IMR-90 (cell line): ENCODE measurements at regions not wholly inside any gene's neighbourhood (a gene's known extent, or its start where the extent isn't known, plus 50 kb on each side); places are given as distances from the start of the nearest gene placed in this dataset.

ENCODE experiments used
- ATAC-seq: fragments of 200-7000 bp; cut with Tn5 transposase; 2 replicates; pipeline ENCODE4 v1.9.1; 2020; ENCODE audit warnings: low read depth, mild to moderate bottlenecking, moderate library complexity
- BruUV-seq: library from RNA; stranded (reverse); fragments of 400-500 nt; replicated peaks from 2 replicates; lab custom pipeline; 2021; lab: Mats Ljungman, UMichigan
- CTCF ChIA-PET: fragments of 300-600 bp; formaldehyde crosslinking; extraction: SDS; loops from one replicate; lab custom pipeline; 2021; ENCODE audit warnings: antibody characterized with exemption; lab: Yijun Ruan, JAX
- POLR2A ChIA-PET: fragments of 300-600 bp; sonication (Branson Sonifier 250); formaldehyde crosslinking; loops from one replicate; lab custom pipeline; 2022; ENCODE audit warnings: antibody characterized with exemption; ENCODE audit not compliant: unreplicated experiment; lab: Charles Lee
- DNase-seq: peaks from one replicate; pipeline ENCODE4 v3.0.0; 2013
- H2AFZ ChIP-seq: replicated peaks from 2 replicates; pipeline ENCODE3; 2013; ENCODE audit warnings: low read length, mild to moderate bottlenecking; ENCODE audit not compliant: poor library complexity
- H2AK5ac ChIP-seq: 2 replicates; pipeline ENCODE4 v1.6.1; 2013; ENCODE audit warnings: low read depth, low read length, inconsistent platforms
- H2AK9ac ChIP-seq: replicated peaks from 2 replicates; pipeline ENCODE3; 2013; ENCODE audit warnings: mild to moderate bottlenecking, low read depth, low read length, moderate library complexity; ENCODE audit not compliant: poor library complexity
- H2BK120ac ChIP-seq: 2 replicates; pipeline ENCODE4 v1.6.1; 2013; ENCODE audit warnings: low read depth, low read length, inconsistent platforms
- H2BK15ac ChIP-seq: 3 replicates; pipeline ENCODE4 v1.6.1; 2013; ENCODE audit warnings: low read depth, low read length, inconsistent platforms
- H2BK20ac ChIP-seq: 2 replicates; pipeline ENCODE4 v1.6.1; 2013; ENCODE audit warnings: low read depth, mild to moderate bottlenecking, inconsistent platforms, low read length, moderate library complexity
- H2BK5ac ChIP-seq: 2 replicates; pipeline ENCODE4 v1.6.1; 2013; ENCODE audit warnings: mild to moderate bottlenecking, low read depth, low read length, inconsistent platforms; ENCODE audit not compliant: poor library complexity, severe bottlenecking
- H3K14ac ChIP-seq: replicated peaks from 2 replicates; pipeline ENCODE4 v1.6.1; 2013; ENCODE audit warnings: low read depth, low read length, inconsistent platforms
- H3K18ac ChIP-seq: 2 replicates; pipeline ENCODE4 v1.6.1; 2013; ENCODE audit warnings: low read depth, low read length, control low read depth
- H3K23ac ChIP-seq: 2 replicates; pipeline ENCODE4 v1.6.1; 2013; ENCODE audit warnings: low read depth, low read length, inconsistent platforms
- H3K27ac ChIP-seq: 2 replicates; pipeline ENCODE4 v1.5.1; 2013; ENCODE audit warnings: mild to moderate bottlenecking, control low read depth, low read length; ENCODE audit not compliant: insufficient read depth
- H3K27me3 ChIP-seq: 2 replicates; pipeline ENCODE4 v1.6.1; 2013; ENCODE audit warnings: low read length; ENCODE audit not compliant: control insufficient read depth, insufficient read depth
- H3K36me3 ChIP-seq: 2 replicates; pipeline ENCODE4 v1.6.1; 2013; ENCODE audit warnings: low read length, mixed read lengths; ENCODE audit not compliant: control insufficient read depth, insufficient read depth
- H3K4ac ChIP-seq: 2 replicates; pipeline ENCODE4 v1.6.1; 2013; ENCODE audit warnings: low read depth, low read length, inconsistent platforms
- H3K4me1 ChIP-seq: 2 replicates; pipeline ENCODE4 v1.6.1; 2013; ENCODE audit warnings: low read length, mixed read lengths; ENCODE audit not compliant: control insufficient read depth, insufficient read depth
- H3K4me2 ChIP-seq: 2 replicates; pipeline ENCODE4 v1.6.1; 2013; ENCODE audit warnings: low read depth, mild to moderate bottlenecking, control low read depth, low read length, moderate library complexity
- H3K4me3 ChIP-seq: 2 replicates; pipeline ENCODE4 v1.5.1; 2013; ENCODE audit warnings: low read depth, mild to moderate bottlenecking, control low read depth, low read length, moderate library complexity; ENCODE audit not compliant: insufficient read depth
- H3K56ac ChIP-seq: 2 replicates; pipeline ENCODE4 v1.6.1; 2013; ENCODE audit warnings: low read length, inconsistent platforms; ENCODE audit not compliant: insufficient read depth; ENCODE audit errors: extremely low read depth
- H3K79me1 ChIP-seq, 2 experiments: 2 replicates each; pipeline ENCODE4 v1.6.1; 2013; ENCODE audit warnings: low read length in 2 of 2, inconsistent platforms in 1 of 2, low read depth in 1 of 2
- H3K9ac ChIP-seq: 2 replicates; pipeline ENCODE4 v1.6.1; 2013; ENCODE audit warnings: low read depth, low read length, control low read depth
- H3K9me1 ChIP-seq: 2 replicates; pipeline ENCODE4 v1.6.1; 2013; ENCODE audit warnings: low read length, inconsistent platforms; ENCODE audit not compliant: insufficient read depth
- H3K9me3 ChIP-seq: 2 replicates; pipeline ENCODE4 v1.6.1; 2013; ENCODE audit warnings: low read length; ENCODE audit not compliant: control insufficient read depth, insufficient read depth
- H4K20me1 ChIP-seq: 2 replicates; pipeline ENCODE4 v1.6.1; 2013; ENCODE audit warnings: low read length, inconsistent platforms; ENCODE audit not compliant: insufficient read depth
- H4K5ac ChIP-seq: 2 replicates; pipeline ENCODE4 v1.6.1; 2013; ENCODE audit warnings: mild to moderate bottlenecking, low read depth, low read length, control low read depth
- H4K8ac ChIP-seq, 2 experiments: 2 replicates each; pipeline ENCODE4 v1.6.1; 2013; ENCODE audit warnings: low read depth in 2 of 2, low read length in 2 of 2, control low read depth in 1 of 2, inconsistent platforms in 1 of 2
- H4K91ac ChIP-seq: 2 replicates; pipeline ENCODE4 v1.6.1; 2013; ENCODE audit warnings: low read depth, low read length, inconsistent platforms; ENCODE audit not compliant: insufficient read depth
- BHLHE40 ChIP-seq: fragments of 150-350 bp; IDR thresholded peaks from 2 replicates; pipeline ENCODE4 v1.6.1; 2016; ENCODE audit warnings: mild to moderate bottlenecking, low read depth, low read length
- CHD1 ChIP-seq: IDR thresholded peaks from 2 replicates; pipeline ENCODE4 v1.6.1; 2012; ENCODE audit warnings: low read depth, low read length, improper control_type of control experiment
- CTCF ChIP-seq: conservative IDR thresholded peaks from 2 replicates; pipeline ENCODE4 v1.5.1; 2012; ENCODE audit warnings: mild to moderate bottlenecking, low read depth, low read length, improper control_type of control experiment
- FOS ChIP-seq: fragments of 150-350 bp; IDR thresholded peaks from 2 replicates; pipeline ENCODE4 v1.6.1; 2016; ENCODE audit warnings: low read depth, low read length
- MAZ ChIP-seq: IDR thresholded peaks from 2 replicates; pipeline ENCODE4 v1.6.1; 2012; ENCODE audit warnings: low read depth, mild to moderate bottlenecking, low read length, improper control_type of control experiment, moderate library complexity, borderline replicate concordance
- MXI1 ChIP-seq: IDR thresholded peaks from 2 replicates; pipeline ENCODE4 v1.6.1; 2012; ENCODE audit warnings: low read depth, mild to moderate bottlenecking, low read length, moderate library complexity, borderline replicate concordance
- NFE2L2 ChIP-seq: fragments of 150-350 bp; IDR thresholded peaks from 2 replicates; pipeline ENCODE4 v1.6.1; 2016; ENCODE audit warnings: low read depth, mild to moderate bottlenecking, low read length
- RAD21 ChIP-seq: IDR thresholded peaks from 2 replicates; pipeline ENCODE4 v1.6.1; 2012; ENCODE audit warnings: low read length, improper control_type of control experiment
- SMC3 ChIP-seq: fragments of 150-350 bp; IDR thresholded peaks from 2 replicates; pipeline ENCODE4 v1.6.1; 2016; ENCODE audit warnings: low read depth, mild to moderate bottlenecking, antibody characterized with exemption, low read length, moderate library complexity
- WGBS, 2 experiments: methylation state at CpG; one replicate each; pipeline versions ENCODE4 v1.1.5 to v1.1.7; 2013; ENCODE audit warnings: missing lambda C conversion rate in 2 of 2; ENCODE audit not compliant: insufficient read length in 1 of 2; ENCODE audit errors: extremely low coverage in 2 of 2; 5-methylcytosine and 5-hydroxymethylcytosine counted together
- dilution Hi-C: fragments of 300-500 bp; cut with HindIII; formaldehyde crosslinking; loops from one replicate; pipeline ENCODE4 v1.14.3; 2018; ENCODE audit warnings: low sequenced_read_pairs; ENCODE audit not compliant: unreplicated experiment
- in situ Hi-C: fragments of 300-500 bp; cut with MboI; formaldehyde crosslinking; loops from 3 replicates; pipeline ENCODE4 v1.14.3; 2019; ENCODE audit warnings: low sequenced_read_pairs, inconsistent platforms, mixed read lengths
- intact Hi-C: fragments of 100-400 bp; cut with micrococcal nuclease; formaldehyde crosslinking; loops from 2 replicates; pipeline ENCODE4 v1.10.0; 2022
- TF ChIP-seq, protein P1 (sequence below): fragments of 150-350 bp; IDR thresholded peaks from 2 replicates; pipeline ENCODE4 v1.6.1; 2017; ENCODE audit warnings: mild to moderate bottlenecking, antibody characterized with exemption, low read length, low read depth
- TF ChIP-seq, protein P2 (sequence below): fragments of 150-350 bp; IDR thresholded peaks from 2 replicates; pipeline ENCODE4 v1.6.1; 2016; ENCODE audit warnings: low read depth, mild to moderate bottlenecking, low read length, moderate library complexity, borderline replicate concordance

DNA sequence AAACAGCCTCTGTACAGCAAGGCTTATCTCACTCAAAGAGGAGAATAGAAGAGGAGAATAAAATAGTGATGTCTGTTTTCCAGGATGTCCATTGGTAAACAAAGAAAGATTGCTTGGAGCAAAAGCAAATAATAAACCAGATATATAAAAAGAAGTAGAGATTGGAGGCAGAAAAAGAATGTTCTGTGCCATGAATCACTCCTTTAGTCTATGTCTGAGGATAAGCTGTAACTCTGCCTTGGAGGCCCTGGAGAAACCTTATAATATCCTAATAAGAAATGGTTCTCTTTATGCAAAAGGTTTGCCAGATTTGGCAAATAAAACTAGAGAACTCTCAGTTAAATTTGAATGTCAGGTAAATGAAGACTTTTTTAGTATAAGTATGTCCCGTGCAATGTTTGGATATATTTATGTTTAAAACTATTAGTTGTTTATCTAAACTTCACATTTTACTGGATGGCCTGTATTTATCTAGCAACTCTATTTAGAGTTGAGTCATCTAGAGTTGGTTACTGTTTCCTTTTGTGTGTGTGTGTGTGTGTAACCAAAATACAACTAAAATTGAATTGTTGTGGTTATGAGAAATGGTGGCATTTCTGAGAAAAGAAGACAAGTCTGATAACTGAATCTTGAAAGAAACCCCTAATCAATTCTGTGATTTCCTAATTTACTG, 510.3 kb upstream of the SETBP1 start:
- H3K9ac ChIP-seq, result no peak overlapping the region
- H3K27me3 ChIP-seq, result no peaks in the 10 kb centered on the region
- H4K91ac ChIP-seq, result no peak overlapping the region
- no peak overlapping the region for H2AK9ac ChIP-seq
- ATAC-seq, result no peak
- H3K36me3 ChIP-seq, result no peaks in the 10 kb centered on the region
- H3K4me3 ChIP-seq, result no peak overlapping the region
- H3K56ac ChIP-seq, result no peak overlapping the region
- H2AK5ac ChIP-seq, result no peak overlapping the region
- H2BK15ac ChIP-seq, result no peak overlapping the region
- no peak for DNase-seq
- H3K14ac ChIP-seq, result no peak overlapping the region
- H4K20me1 ChIP-seq, result no peaks in the 10 kb centered on the region
- no TSS peak for BruUV-seq
- no peak overlapping the region for H3K23ac ChIP-seq
- H4K8ac ChIP-seq, result no peak overlapping the region
- dilution Hi-C loops, result no loop called here
- no peak overlapping the region for H4K5ac ChIP-seq
- H3K9me3 ChIP-seq, result peaks cover under 1% of the 10 kb centered on the region; the same call in 1 of the 2 replicates
- ChIA-PET POLR2A (no interaction called here), CTCF (interaction anchor here (1.0 kb wide), 1 partner anchor 13 kb away, joined by 3 read pairs; no protein-coding TSS in a partner anchor)
- H2BK20ac ChIP-seq, result no peak overlapping the region
- no peaks in the 10 kb centered on the region for H3K9me1 ChIP-seq
- no peak overlapping the region for H3K4ac ChIP-seq
- in situ Hi-C loops, result no loop called here
- H2AFZ ChIP-seq, result no peak overlapping the region
- no peak overlapping the region for H2BK5ac ChIP-seq
- H3K18ac ChIP-seq, result no peak overlapping the region
- no peak for TF ChIP-seq RAD21
- TF ChIP-seq FOS, result no peak
- no peak for TF ChIP-seq MXI1
- TF ChIP-seq NFE2L2, result no peak
- no peak for TF ChIP-seq SMC3
- no peak for TF ChIP-seq CHD1
- TF ChIP-seq, protein P1, sequence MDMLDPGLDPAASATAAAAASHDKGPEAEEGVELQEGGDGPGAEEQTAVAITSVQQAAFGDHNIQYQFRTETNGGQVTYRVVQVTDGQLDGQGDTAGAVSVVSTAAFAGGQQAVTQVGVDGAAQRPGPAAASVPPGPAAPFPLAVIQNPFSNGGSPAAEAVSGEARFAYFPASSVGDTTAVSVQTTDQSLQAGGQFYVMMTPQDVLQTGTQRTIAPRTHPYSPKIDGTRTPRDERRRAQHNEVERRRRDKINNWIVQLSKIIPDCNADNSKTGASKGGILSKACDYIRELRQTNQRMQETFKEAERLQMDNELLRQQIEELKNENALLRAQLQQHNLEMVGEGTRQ, result no peak
- no peak for TF ChIP-seq CTCF
- no peak for TF ChIP-seq BHLHE40
- no peak for TF ChIP-seq MAZ
- TF ChIP-seq, protein P2, sequence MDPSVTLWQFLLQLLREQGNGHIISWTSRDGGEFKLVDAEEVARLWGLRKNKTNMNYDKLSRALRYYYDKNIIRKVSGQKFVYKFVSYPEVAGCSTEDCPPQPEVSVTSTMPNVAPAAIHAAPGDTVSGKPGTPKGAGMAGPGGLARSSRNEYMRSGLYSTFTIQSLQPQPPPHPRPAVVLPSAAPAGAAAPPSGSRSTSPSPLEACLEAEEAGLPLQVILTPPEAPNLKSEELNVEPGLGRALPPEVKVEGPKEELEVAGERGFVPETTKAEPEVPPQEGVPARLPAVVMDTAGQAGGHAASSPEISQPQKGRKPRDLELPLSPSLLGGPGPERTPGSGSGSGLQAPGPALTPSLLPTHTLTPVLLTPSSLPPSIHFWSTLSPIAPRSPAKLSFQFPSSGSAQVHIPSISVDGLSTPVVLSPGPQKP, result no peak
- no peak overlapping the region for H3K4me2 ChIP-seq
- no CpG with 5 or more reads among the region's 1 CpG for WGBS, 2 experiments
- no peaks in the 10 kb centered on the region for H3K79me1 ChIP-seq
- H2BK120ac ChIP-seq, result no peak overlapping the region
- no peaks in the 10 kb centered on the region for H3K4me1 ChIP-seq
- no peak overlapping the region for H3K27ac ChIP-seq
- intact Hi-C loops, result no loop called here
